ENCODE measurements at regions not wholly inside any gene's neighbourhood (a gene's known extent, or its start where the extent isn't known, plus 50 kb on each side); places are given as distances from the start of the nearest gene placed in this dataset.
"Not testable (repeated sequence)": the region's sequence is repeated elsewhere in the genome, so short reads cannot be mapped to it uniquely, and the experiment has no call there.

GRCh38 chr10:111598433-111599059, 521.7 kb downstream of the ADRA2A start:
- Mint-ChIP-seq H3K27ac (no peak overlapping the region), H3K36me3 (no peaks in the 10 kb centered on the region), H3K9me3 (no peaks in the 10 kb centered on the region)
- DNase-seq (ENCODE audit: low spot score in 2 of 2): peak in 1 of 2 donors; percentile 27
- ATAC-seq: peak; percentile 64 to 73

- Mint-ChIP-seq H3K9me3 (no peaks in the 10 kb centered on the region), H3K27ac (no peak overlapping the region), H3K36me3 (no peaks in the 10 kb centered on the region)
- DNase-seq (ENCODE audit: low spot score in 2 of 2): no peak
- no peak for ATAC-seq
Observed at GRCh38 chr10:111599943-111600342, 523.1 kb downstream of the ADRA2A start.

GRCh38 chr10:111600772-111601171, 523.9 kb downstream of the ADRA2A start:
- no peak overlapping the region for H3K27ac Mint-ChIP-seq
- DNase-seq (ENCODE audit: low spot score in 2 of 2): no peak
- H3K36me3 Mint-ChIP-seq: no peaks in the 10 kb centered on the region
- ATAC-seq: no peak
- H3K9me3 Mint-ChIP-seq: no peaks in the 10 kb centered on the region

GRCh38 chr10:111612273-111612672, 535.4 kb downstream of the ADRA2A start:
- no peaks in the 10 kb centered on the region for H3K9me3 Mint-ChIP-seq
- no peaks in the 10 kb centered on the region for H3K36me3 Mint-ChIP-seq
- no peak overlapping the region for H3K27ac Mint-ChIP-seq
- ATAC-seq (no peak), DNase-seq (ENCODE audit: low spot score in 2 of 2) (no peak)

- ATAC-seq (no peak), DNase-seq (ENCODE audit: low spot score in 2 of 2) (no peak)
- no peak overlapping the region for H3K27ac Mint-ChIP-seq
- H3K9me3 Mint-ChIP-seq: peaks cover 7 to 11% of the 10 kb centered on the region in 2 donors
- peaks cover 4 to 5% of the 10 kb centered on the region in 2 donors for H3K36me3 Mint-ChIP-seq
Observed at GRCh38 chr10:111634191-111634590, 549.4 kb downstream of the GPAM start.

GRCh38 chr10:111646021-111646420, 537.5 kb downstream of the GPAM start:
- no peak for DNase-seq (ENCODE audit: low spot score in 2 of 2)
- Mint-ChIP-seq H3K27ac (no peak overlapping the region), H3K9me3 (peaks cover 10 to 16% of the 10 kb centered on the region in 2 donors), H3K36me3 (peaks cover 9 to 11% of the 10 kb centered on the region in 2 donors)
- ATAC-seq: no peak

GRCh38 chr10:111648046-111648445, 535.5 kb downstream of the GPAM start:
- peaks cover 9 to 11% of the 10 kb centered on the region in 2 donors for H3K36me3 Mint-ChIP-seq
- H3K27ac Mint-ChIP-seq: no peak overlapping the region
- no peak for DNase-seq (ENCODE audit: low spot score in 2 of 2)
- peaks cover 10 to 23% of the 10 kb centered on the region in 2 donors for H3K9me3 Mint-ChIP-seq
- ATAC-seq: no peak

- not testable (repeated sequence) for ATAC-seq; DNase-seq (ENCODE audit: low spot score in 2 of 2); H3K27ac Mint-ChIP-seq
- peaks cover 10 to 23% of the 10 kb centered on the region in 2 donors for H3K9me3 Mint-ChIP-seq
- H3K36me3 Mint-ChIP-seq: peaks cover 9 to 11% of the 10 kb centered on the region in 2 donors
Observed at GRCh38 chr10:111649080-111649479, 534.5 kb downstream of the GPAM start.

- Mint-ChIP-seq H3K9me3 (peaks cover 10 to 23% of the 10 kb centered on the region in 2 donors), H3K36me3 (peaks cover 9 to 11% of the 10 kb centered on the region in 2 donors), H3K27ac (no peak overlapping the region)
- no peak for ATAC-seq
- DNase-seq (ENCODE audit: low spot score in 2 of 2): no peak
Observed at GRCh38 chr10:111650088-111650487, 533.5 kb downstream of the GPAM start.

GRCh38 chr10:111656066-111656465, 527.5 kb downstream of the GPAM start:
- H3K27ac Mint-ChIP-seq: no peak overlapping the region
- no peak for DNase-seq (ENCODE audit: low spot score in 2 of 2)
- peaks cover 0 to 7% of the 10 kb centered on the region in 2 donors for H3K9me3 Mint-ChIP-seq
- ATAC-seq: no peak
- no peaks in the 10 kb centered on the region for H3K36me3 Mint-ChIP-seq

GRCh38 chr10:111677759-111678158, 505.8 kb downstream of the GPAM start:
- DNase-seq (ENCODE audit: low spot score in 2 of 2) (no peak), ATAC-seq (no peak)
- Mint-ChIP-seq H3K36me3 (no peaks in the 10 kb centered on the region), H3K9me3 (no peaks in the 10 kb centered on the region), H3K27ac (no peak overlapping the region)

GRCh38 chr10:111686796-111687195, 496.8 kb downstream of the GPAM start:
- DNase-seq (ENCODE audit: low spot score in 2 of 2) (no peak), ATAC-seq (no peak)
- H3K36me3 Mint-ChIP-seq: no peaks in the 10 kb centered on the region
- peaks cover 4 to 6% of the 10 kb centered on the region in 2 donors for H3K9me3 Mint-ChIP-seq
- H3K27ac Mint-ChIP-seq: no peak overlapping the region

- DNase-seq (ENCODE audit: low spot score in 2 of 2) (no peak), ATAC-seq (no peak)
- H3K9me3 Mint-ChIP-seq: no peaks in the 10 kb centered on the region
- H3K36me3 Mint-ChIP-seq: no peaks in the 10 kb centered on the region
- H3K27ac Mint-ChIP-seq: no peak overlapping the region
Observed at GRCh38 chr10:111698711-111699110, 484.9 kb downstream of the GPAM start.

GRCh38 chr10:111703986-111704385, 479.6 kb downstream of the GPAM start:
- no peak for DNase-seq (ENCODE audit: low spot score in 2 of 2)
- no peaks in the 10 kb centered on the region for H3K36me3 Mint-ChIP-seq
- ATAC-seq: no peak
- H3K9me3 Mint-ChIP-seq: no peaks in the 10 kb centered on the region
- no peak overlapping the region for H3K27ac Mint-ChIP-seq

- ATAC-seq (no peak), DNase-seq (ENCODE audit: low spot score in 2 of 2) (no peak)
- Mint-ChIP-seq H3K36me3 (no peaks in the 10 kb centered on the region), H3K9me3 (peaks cover 0 to 7% of the 10 kb centered on the region in 2 donors), H3K27ac (no peak overlapping the region)
Observed at GRCh38 chr10:111705021-111705420, 478.5 kb downstream of the GPAM start.

- Mint-ChIP-seq H3K36me3 (no peaks in the 10 kb centered on the region), H3K9me3 (peaks cover 0 to 11% of the 10 kb centered on the region in 2 donors), H3K27ac (no peak overlapping the region)
- no peak for DNase-seq (ENCODE audit: low spot score in 2 of 2)
- no peak for ATAC-seq
Observed at GRCh38 chr10:111706331-111706730, 477.2 kb downstream of the GPAM start.

- Mint-ChIP-seq H3K36me3 (no peaks in the 10 kb centered on the region), H3K9me3 (peaks cover 3 to 11% of the 10 kb centered on the region in 2 donors), H3K27ac (no peak overlapping the region)
- no peak for DNase-seq (ENCODE audit: low spot score in 2 of 2)
- no peak for ATAC-seq
Observed at GRCh38 chr10:111707076-111707475, 476.5 kb downstream of the GPAM start.

GRCh38 chr10:111709603-111710002, 474.0 kb downstream of the GPAM start:
- ATAC-seq: no peak
- no peak overlapping the region for H3K27ac Mint-ChIP-seq

More at GRCh38 chr10:111709603-111710002, 474.0 kb downstream of the GPAM start:
- Mint-ChIP-seq H3K36me3 (peaks cover 0 to 5% of the 10 kb centered on the region in 2 donors), H3K9me3 (peaks cover 8 to 11% of the 10 kb centered on the region in 2 donors)
- no peak for DNase-seq (ENCODE audit: low spot score in 2 of 2)
